ENCODE measurements at regions not wholly inside any gene's neighbourhood (a gene's known extent, or its start where the extent isn't known, plus 50 kb on each side); places are given as distances from the start of the nearest gene placed in this dataset.

DNA sequence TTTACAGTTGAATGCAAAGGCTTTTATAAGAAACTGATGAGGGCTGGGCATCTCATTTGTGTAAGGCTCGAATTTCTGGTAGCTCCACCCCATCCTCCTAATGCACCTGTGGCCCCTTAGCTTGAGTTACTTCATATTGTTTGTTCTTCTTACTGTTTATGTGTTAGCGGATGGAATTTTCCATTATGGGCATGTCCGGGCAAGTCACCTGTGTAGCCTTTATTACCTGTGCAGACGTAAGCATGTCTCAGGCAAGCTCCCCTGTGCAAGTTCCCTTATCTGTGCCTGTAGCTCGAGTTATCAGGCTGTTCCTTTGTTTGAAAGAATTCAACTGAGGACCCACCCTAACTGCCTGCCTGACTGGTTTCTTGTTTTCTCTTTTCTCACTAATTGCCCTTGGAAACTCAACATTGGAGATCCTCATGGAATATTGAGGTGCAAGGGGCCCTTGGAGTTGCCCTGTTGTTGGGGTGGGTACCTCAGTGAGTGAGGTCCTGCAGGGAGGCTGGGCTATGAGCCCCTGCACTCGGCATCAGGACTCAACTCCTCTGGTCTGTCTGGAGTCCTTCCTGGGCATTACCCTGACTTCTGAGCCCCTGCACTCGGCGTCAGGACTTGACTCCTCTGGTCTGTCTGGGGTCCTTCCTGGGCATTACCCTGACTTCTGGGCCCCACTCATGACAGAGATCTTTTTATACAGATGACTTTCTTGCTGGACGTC is 207.9 kb upstream of the SULF2 start:
- Histone ChIP-seq H2AFZ (ENCODE audit: control insufficient read depth, low read depth, low read length) (no peak overlapping the region), H3K79me2 (ENCODE audit: control insufficient read depth, insufficient read depth, low read length) (no peaks in the 10 kb centered on the region), H3K4me3 (no peak overlapping the region), H3K9ac (ENCODE audit: control insufficient read depth, insufficient read depth, low read length) (no peak overlapping the region), H3K4me1 (ENCODE audit: control insufficient read depth, insufficient read depth, low read length) (no peaks in the 10 kb centered on the region; the same call in 1 of the 2 replicates), H3K27ac (ENCODE audit: control insufficient read depth, insufficient read depth) (no peak overlapping the region), H3K36me3 (ENCODE audit: control insufficient read depth in 2 of 2, insufficient read depth in 2 of 2, low read length in 1 of 2) (no peaks in the 10 kb centered on the region), H3K4me2 (ENCODE audit: control insufficient read depth, insufficient read depth) (no peak overlapping the region), H3K27me3 (replicated peaks in 1 of 2; ENCODE audit: control insufficient read depth in 2 of 2, insufficient read depth in 2 of 2, low read length in 1 of 2) (no peaks in the 10 kb centered on the region), H3K9me3 (replicated peaks; ENCODE audit: control insufficient read depth, insufficient read depth, low read length) (peaks cover 14% of the 10 kb centered on the region; the same call in 2 of the 3 replicates), H4K20me1 (ENCODE audit: control insufficient read depth, insufficient read depth) (no peaks in the 10 kb centered on the region)
- in situ Hi-C loops (cut with MboI), result no loop called here
- ChIA-PET POLR2A (no interaction called here), SMC1A (ENCODE audit: uncharacterized antibody, unreplicated experiment) (interaction anchor here (0.6 kb wide), 1 partner anchor 14 kb away, joined by 3 read pairs; no protein-coding TSS in a partner anchor), RAD21 (ENCODE audit: unreplicated experiment) (no interaction called here), CTCF (no interaction called here)
- intact Hi-C loops (cut with micrococcal nuclease; ENCODE audit: unreplicated experiment), result no loop called here
- TF ChIP-seq, protein P1, sequence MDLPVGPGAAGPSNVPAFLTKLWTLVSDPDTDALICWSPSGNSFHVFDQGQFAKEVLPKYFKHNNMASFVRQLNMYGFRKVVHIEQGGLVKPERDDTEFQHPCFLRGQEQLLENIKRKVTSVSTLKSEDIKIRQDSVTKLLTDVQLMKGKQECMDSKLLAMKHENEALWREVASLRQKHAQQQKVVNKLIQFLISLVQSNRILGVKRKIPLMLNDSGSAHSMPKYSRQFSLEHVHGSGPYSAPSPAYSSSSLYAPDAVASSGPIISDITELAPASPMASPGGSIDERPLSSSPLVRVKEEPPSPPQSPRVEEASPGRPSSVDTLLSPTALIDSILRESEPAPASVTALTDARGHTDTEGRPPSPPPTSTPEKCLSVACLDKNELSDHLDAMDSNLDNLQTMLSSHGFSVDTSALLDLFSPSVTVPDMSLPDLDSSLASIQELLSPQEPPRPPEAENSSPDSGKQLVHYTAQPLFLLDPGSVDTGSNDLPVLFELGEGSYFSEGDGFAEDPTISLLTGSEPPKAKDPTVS (IDR thresholded peaks at IDR 0.05; ENCODE audit: low read depth, low read length), result no peak
- TF ChIP-seq NFXL1 (IDR thresholded peaks at IDR 0.05; ENCODE audit: borderline replicate concordance) (0 out of 2 replicates have a peak, but pooled peaks have one; percentile 59), ETV6 (conservative IDR thresholded peaks at IDR 0.05 in 1 of 2, IDR thresholded peaks at IDR 0.05 in 1 of 2; ENCODE audit: borderline replicate concordance in 1 of 2, low read depth in 1 of 2) (no peak), NFYB (IDR thresholded peaks at IDR 0.05; ENCODE audit: insufficient read depth, low read depth, low read length) (no peak), ZNF24 (IDR thresholded peaks at IDR 0.05) (no peak), YY1 (IDR thresholded peaks at IDR 0.05; ENCODE audit: low read depth, low read length) (no peak), ATF7 (IDR thresholded peaks at IDR 0.05; ENCODE audit: low read depth) (no peak), ZNF622 (IDR thresholded peaks at IDR 0.05) (no peak), KDM1A (IDR thresholded peaks at IDR 0.05; ENCODE audit: borderline replicate concordance) (no peak), MTA3 (IDR thresholded peaks at IDR 0.05; ENCODE audit: borderline replicate concordance, low read length) (no peak), BMI1 (IDR thresholded peaks at IDR 0.05; ENCODE audit: borderline replicate concordance) (no peak), SMC3 (IDR thresholded peaks at IDR 0.05; ENCODE audit: borderline replicate concordance, low read length) (no peak), ESRRA (IDR thresholded peaks at IDR 0.05; ENCODE audit: low read length) (no peak), EP300 (IDR thresholded peaks at IDR 0.05; ENCODE audit: borderline replicate concordance in 1 of 2, control insufficient read depth in 1 of 2, low read depth in 2 of 2, low read length in 2 of 2) (no peak), CBX5 (IDR thresholded peaks at IDR 0.05; ENCODE audit: low read depth) (peak; percentile 82; the same call in 1 of the 2 replicates), NR2F1 (conservative IDR thresholded peaks at IDR 0.05) (no peak), EED (IDR thresholded peaks at IDR 0.05; ENCODE audit: low read depth) (no peak)
- no peak for FAIRE-seq
- BruUV-seq (replicated peaks), result no TSS peak
- no peak for DNase-seq (ENCODE audit: low read depth, low spot score)
- no peak for ATAC-seq
- 36% methylated on average over 9 of the region's 9 CpGs for WGBS (ENCODE audit: insufficient coverage, insufficient replicate concordance, low lambda C conversion rate, missing lambda C conversion rate)
